ENCODE measurements at regions not wholly inside any gene's neighbourhood (a gene's known extent, or its start where the extent isn't known, plus 50 kb on each side); places are given as distances from the start of the nearest gene placed in this dataset.

- Histone ChIP-seq H3K4me1 (no peaks in the 10 kb centered on the region), H3K4me2 (ENCODE audit: low read length) (no peak overlapping the region)
- TF ChIP-seq, protein P1, sequence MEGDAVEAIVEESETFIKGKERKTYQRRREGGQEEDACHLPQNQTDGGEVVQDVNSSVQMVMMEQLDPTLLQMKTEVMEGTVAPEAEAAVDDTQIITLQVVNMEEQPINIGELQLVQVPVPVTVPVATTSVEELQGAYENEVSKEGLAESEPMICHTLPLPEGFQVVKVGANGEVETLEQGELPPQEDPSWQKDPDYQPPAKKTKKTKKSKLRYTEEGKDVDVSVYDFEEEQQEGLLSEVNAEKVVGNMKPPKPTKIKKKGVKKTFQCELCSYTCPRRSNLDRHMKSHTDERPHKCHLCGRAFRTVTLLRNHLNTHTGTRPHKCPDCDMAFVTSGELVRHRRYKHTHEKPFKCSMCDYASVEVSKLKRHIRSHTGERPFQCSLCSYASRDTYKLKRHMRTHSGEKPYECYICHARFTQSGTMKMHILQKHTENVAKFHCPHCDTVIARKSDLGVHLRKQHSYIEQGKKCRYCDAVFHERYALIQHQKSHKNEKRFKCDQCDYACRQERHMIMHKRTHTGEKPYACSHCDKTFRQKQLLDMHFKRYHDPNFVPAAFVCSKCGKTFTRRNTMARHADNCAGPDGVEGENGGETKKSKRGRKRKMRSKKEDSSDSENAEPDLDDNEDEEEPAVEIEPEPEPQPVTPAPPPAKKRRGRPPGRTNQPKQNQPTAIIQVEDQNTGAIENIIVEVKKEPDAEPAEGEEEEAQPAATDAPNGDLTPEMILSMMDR (IDR thresholded peaks at IDR 0.05): no peak
These were observed 99.5 kb downstream of the CD164 start for GRCh38 chr6:109282756-109283155.

DNA sequence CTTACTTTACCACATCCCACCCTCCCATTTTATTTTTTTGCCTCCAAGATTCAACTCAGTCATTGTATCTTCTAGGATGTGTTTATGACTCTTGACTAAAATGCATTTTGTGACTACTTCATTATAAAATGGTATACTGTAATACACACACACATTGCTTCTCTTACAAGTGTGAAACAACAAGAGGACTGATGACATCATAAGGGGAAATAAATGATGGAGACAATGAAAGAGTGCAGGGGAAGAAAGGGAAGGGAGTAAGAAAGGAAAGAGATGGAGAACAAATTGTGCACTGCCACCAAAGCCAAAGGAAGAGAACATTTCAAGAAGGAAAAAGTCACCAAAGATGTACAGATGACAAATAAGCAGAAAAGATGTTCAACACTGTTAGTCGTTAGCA is 102.6 kb downstream of the CD164 start:
- TF ChIP-seq, protein P1 (IDR thresholded peaks at IDR 0.05): no peak
- H3K4me3 ChIP-seq (ENCODE audit: low read depth, low read length): no peak overlapping the region
- H3K79me2 ChIP-seq: no peaks in the 10 kb centered on the region
- H3K27ac ChIP-seq: no peak overlapping the region
- no peaks in the 10 kb centered on the region for H3K36me3 ChIP-seq (ENCODE audit: control insufficient read depth, insufficient read depth, low read length)
- H3K27me3 ChIP-seq (ENCODE audit: control insufficient read depth, insufficient read depth, low read length): no peaks in the 10 kb centered on the region
- no peaks in the 10 kb centered on the region for H3K9me3 ChIP-seq (ENCODE audit: control insufficient read depth, low read length)
- H3K4me2 ChIP-seq (ENCODE audit: low read length): no peak overlapping the region
- H2AFZ ChIP-seq: no peak overlapping the region
- H3K4me1 ChIP-seq: no peaks in the 10 kb centered on the region
- H3K9ac ChIP-seq: no peak overlapping the region

More at GRCh38 chr6:109282756-109283155, 99.5 kb downstream of the CD164 start:
- Histone ChIP-seq H3K4me3 (ENCODE audit: low read depth, low read length) (no peak overlapping the region), H3K36me3 (ENCODE audit: control insufficient read depth, insufficient read depth, low read length) (no peaks in the 10 kb centered on the region), H3K79me2 (no peaks in the 10 kb centered on the region), H3K9me3 (ENCODE audit: control insufficient read depth, low read length) (no peaks in the 10 kb centered on the region), H3K27me3 (ENCODE audit: control insufficient read depth, insufficient read depth, low read length) (no peaks in the 10 kb centered on the region), H3K9ac (no peak overlapping the region), H3K27ac (no peak overlapping the region), H2AFZ (no peak overlapping the region)

DNA sequence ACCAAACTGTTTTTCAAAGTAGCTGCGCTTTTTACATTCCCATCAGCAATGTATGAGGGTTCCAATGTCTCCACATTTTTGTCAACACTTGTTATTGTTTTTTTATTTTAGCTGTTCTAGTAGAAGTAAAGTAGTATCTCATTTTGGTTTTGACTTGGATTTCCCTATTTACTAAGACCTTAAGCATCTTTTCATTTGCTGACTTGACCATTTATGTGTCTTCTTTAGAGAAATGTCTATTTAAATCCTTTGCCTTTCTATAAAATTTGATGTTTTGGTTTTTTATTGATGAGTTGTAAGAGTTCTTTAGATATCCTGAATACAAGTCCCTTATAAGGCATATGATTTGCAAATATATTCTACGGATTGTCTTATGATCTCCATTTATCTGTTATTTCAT is 110.6 kb downstream of the CD164 start:
- Histone ChIP-seq H3K4me3 (ENCODE audit: low read depth, low read length) (no peak overlapping the region), H2AFZ (no peak overlapping the region), H3K9ac (no peak overlapping the region), H3K36me3 (ENCODE audit: control insufficient read depth, insufficient read depth, low read length) (no peaks in the 10 kb centered on the region), H3K27me3 (ENCODE audit: control insufficient read depth, insufficient read depth, low read length) (no peaks in the 10 kb centered on the region), H3K79me2 (no peaks in the 10 kb centered on the region), H3K4me1 (no peaks in the 10 kb centered on the region), H3K27ac (no peak overlapping the region), H3K9me3 (ENCODE audit: control insufficient read depth, low read length) (no peaks in the 10 kb centered on the region), H3K4me2 (ENCODE audit: low read length) (no peak overlapping the region)
- TF ChIP-seq, protein P1 (IDR thresholded peaks at IDR 0.05): no peak

GRCh38 chr6:109269953-109270517 is 112.2 kb downstream of the CD164 start:
- TF ChIP-seq, protein P1 (IDR thresholded peaks at IDR 0.05): no peak
- H3K9ac ChIP-seq: no peak overlapping the region
- no peaks in the 10 kb centered on the region for H3K79me2 ChIP-seq
- H2AFZ ChIP-seq: no peak overlapping the region
- H3K4me2 ChIP-seq (ENCODE audit: low read length): no peak overlapping the region
- H3K27me3 ChIP-seq (ENCODE audit: control insufficient read depth, insufficient read depth, low read length): no peaks in the 10 kb centered on the region
- no peaks in the 10 kb centered on the region for H3K4me1 ChIP-seq
- H3K4me3 ChIP-seq (ENCODE audit: low read depth, low read length): no peak overlapping the region
- no peaks in the 10 kb centered on the region for H3K36me3 ChIP-seq (ENCODE audit: control insufficient read depth, insufficient read depth, low read length)
- H3K9me3 ChIP-seq (ENCODE audit: control insufficient read depth, low read length): no peaks in the 10 kb centered on the region
- H3K27ac ChIP-seq: no peak overlapping the region

GRCh38 chr6:109269057-109269456 is 113.2 kb downstream of the CD164 start:
- Histone ChIP-seq H3K4me1 (no peaks in the 10 kb centered on the region), H3K79me2 (no peaks in the 10 kb centered on the region), H3K27me3 (ENCODE audit: control insufficient read depth, insufficient read depth, low read length) (no peaks in the 10 kb centered on the region), H3K4me2 (ENCODE audit: low read length) (no peak overlapping the region), H3K9me3 (ENCODE audit: control insufficient read depth, low read length) (no peaks in the 10 kb centered on the region), H3K4me3 (ENCODE audit: low read depth, low read length) (no peak overlapping the region), H2AFZ (no peak overlapping the region), H3K27ac (no peak overlapping the region), H3K9ac (no peak overlapping the region), H3K36me3 (ENCODE audit: control insufficient read depth, insufficient read depth, low read length) (no peaks in the 10 kb centered on the region)
- TF ChIP-seq, protein P1 (IDR thresholded peaks at IDR 0.05): no peak

Measured in parathyroid adenoma (tissue), 2 donors.